ENCODE measurements at regions not wholly inside any gene's neighbourhood (a gene's known extent, or its start where the extent isn't known, plus 50 kb on each side); places are given as distances from the start of the nearest gene placed in this dataset.

DNA sequence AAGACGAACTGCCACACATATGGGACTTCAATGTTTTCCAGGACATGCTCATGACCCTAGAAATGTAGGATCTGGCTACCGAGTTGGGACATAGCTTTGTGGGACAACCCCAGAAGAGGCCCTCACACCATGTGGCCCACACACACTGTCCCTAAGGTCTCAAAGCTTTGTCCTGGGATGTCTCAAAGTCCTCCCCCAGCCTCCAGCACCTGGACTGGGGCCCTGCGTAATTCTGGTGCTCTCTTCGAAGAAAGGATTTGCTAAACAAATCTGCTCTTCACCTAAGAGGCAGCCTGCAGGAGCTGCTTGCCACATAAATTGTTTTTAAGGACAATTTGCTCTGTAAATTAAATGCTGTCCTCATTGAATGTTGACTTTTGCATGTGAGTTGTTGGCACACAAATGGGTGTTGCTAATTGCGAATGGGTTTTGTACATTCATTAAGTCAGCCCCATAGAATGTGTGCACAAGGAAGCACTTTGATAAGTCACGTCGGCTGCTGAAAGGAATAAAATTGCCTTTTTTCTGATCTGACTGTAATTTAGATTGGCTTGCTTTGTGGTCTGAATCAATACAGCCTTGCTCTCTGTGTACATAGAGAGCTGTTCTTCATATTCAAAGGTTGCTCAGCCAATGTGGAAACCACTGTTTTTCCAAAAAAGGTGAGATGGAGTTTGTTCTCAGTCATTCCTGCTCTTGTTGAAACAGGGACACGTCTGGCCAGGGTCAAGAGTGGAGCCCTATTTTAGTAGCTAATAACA, 161.6 kb upstream of the PWP1 start (continued):
- TF ChIP-seq, protein P1, sequence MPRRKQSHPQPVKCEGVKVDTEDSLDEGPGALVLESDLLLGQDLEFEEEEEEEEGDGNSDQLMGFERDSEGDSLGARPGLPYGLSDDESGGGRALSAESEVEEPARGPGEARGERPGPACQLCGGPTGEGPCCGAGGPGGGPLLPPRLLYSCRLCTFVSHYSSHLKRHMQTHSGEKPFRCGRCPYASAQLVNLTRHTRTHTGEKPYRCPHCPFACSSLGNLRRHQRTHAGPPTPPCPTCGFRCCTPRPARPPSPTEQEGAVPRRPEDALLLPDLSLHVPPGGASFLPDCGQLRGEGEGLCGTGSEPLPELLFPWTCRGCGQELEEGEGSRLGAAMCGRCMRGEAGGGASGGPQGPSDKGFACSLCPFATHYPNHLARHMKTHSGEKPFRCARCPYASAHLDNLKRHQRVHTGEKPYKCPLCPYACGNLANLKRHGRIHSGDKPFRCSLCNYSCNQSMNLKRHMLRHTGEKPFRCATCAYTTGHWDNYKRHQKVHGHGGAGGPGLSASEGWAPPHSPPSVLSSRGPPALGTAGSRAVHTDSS (CRISPR knock-in tag; conservative IDR thresholded peaks at IDR 0.05): no peak
- TF ChIP-seq ZNF263 (CRISPR knock-in tag; IDR thresholded peaks at IDR 0.05) (no peak), ZNF777 (CRISPR knock-in tag; IDR thresholded peaks at IDR 0.05) (no peak), ZMYM2 (CRISPR knock-in tag; IDR thresholded peaks at IDR 0.05) (no peak), ARNTL (CRISPR knock-in tag; IDR thresholded peaks at IDR 0.05) (no peak), FOXC1 (CRISPR knock-in tag; IDR thresholded peaks at IDR 0.05; ENCODE audit: borderline replicate concordance) (no peak)
- TF ChIP-seq, protein P2, sequence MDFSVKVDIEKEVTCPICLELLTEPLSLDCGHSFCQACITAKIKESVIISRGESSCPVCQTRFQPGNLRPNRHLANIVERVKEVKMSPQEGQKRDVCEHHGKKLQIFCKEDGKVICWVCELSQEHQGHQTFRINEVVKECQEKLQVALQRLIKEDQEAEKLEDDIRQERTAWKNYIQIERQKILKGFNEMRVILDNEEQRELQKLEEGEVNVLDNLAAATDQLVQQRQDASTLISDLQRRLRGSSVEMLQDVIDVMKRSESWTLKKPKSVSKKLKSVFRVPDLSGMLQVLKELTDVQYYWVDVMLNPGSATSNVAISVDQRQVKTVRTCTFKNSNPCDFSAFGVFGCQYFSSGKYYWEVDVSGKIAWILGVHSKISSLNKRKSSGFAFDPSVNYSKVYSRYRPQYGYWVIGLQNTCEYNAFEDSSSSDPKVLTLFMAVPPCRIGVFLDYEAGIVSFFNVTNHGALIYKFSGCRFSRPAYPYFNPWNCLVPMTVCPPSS (IDR thresholded peaks at IDR 0.05): no peak
- TF ChIP-seq, protein P3, sequence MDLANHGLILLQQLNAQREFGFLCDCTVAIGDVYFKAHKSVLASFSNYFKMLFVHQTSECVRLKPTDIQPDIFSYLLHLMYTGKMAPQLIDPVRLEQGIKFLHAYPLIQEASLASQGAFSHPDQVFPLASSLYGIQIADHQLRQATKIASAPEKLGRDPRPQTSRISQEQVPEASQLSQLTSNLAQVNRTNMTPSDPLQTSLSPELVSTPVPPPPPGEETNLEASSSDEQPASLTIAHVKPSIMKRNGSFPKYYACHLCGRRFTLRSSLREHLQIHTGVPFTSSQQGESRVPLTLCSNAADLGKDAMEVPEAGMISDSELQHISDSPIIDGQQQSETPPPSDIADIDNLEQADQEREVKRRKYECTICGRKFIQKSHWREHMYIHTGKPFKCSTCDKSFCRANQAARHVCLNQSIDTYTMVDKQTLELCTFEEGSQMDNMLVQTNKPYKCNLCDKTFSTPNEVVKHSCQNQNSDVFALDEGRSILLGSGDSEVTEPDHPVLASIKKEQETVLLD (CRISPR knock-in tag; IDR thresholded peaks at IDR 0.05; ENCODE audit: low read depth): no peak
- TF ChIP-seq, protein P4, sequence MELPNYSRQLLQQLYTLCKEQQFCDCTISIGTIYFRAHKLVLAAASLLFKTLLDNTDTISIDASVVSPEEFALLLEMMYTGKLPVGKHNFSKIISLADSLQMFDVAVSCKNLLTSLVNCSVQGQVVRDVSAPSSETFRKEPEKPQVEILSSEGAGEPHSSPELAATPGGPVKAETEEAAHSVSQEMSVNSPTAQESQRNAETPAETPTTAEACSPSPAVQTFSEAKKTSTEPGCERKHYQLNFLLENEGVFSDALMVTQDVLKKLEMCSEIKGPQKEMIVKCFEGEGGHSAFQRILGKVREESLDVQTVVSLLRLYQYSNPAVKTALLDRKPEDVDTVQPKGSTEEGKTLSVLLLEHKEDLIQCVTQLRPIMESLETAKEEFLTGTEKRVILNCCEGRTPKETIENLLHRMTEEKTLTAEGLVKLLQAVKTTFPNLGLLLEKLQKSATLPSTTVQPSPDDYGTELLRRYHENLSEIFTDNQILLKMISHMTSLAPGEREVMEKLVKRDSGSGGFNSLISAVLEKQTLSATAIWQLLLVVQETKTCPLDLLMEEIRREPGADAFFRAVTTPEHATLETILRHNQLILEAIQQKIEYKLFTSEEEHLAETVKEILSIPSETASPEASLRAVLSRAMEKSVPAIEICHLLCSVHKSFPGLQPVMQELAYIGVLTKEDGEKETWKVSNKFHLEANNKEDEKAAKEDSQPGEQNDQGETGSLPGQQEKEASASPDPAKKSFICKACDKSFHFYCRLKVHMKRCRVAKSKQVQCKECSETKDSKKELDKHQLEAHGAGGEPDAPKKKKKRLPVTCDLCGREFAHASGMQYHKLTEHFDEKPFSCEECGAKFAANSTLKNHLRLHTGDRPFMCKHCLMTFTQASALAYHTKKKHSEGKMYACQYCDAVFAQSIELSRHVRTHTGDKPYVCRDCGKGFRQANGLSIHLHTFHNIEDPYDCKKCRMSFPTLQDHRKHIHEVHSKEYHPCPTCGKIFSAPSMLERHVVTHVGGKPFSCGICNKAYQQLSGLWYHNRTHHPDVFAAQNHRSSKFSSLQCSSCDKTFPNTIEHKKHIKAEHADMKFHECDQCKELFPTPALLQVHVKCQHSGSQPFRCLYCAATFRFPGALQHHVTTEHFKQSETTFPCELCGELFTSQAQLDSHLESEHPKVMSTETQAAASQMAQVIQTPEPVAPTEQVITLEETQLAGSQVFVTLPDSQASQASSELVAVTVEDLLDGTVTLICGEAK (IDR thresholded peaks at IDR 0.05): no peak
- TF ChIP-seq, protein P4 (CRISPR knock-in tag; IDR thresholded peaks at IDR 0.05): no peak; the same call in 1 of the 2 replicates
- TF ChIP-seq, protein P5, sequence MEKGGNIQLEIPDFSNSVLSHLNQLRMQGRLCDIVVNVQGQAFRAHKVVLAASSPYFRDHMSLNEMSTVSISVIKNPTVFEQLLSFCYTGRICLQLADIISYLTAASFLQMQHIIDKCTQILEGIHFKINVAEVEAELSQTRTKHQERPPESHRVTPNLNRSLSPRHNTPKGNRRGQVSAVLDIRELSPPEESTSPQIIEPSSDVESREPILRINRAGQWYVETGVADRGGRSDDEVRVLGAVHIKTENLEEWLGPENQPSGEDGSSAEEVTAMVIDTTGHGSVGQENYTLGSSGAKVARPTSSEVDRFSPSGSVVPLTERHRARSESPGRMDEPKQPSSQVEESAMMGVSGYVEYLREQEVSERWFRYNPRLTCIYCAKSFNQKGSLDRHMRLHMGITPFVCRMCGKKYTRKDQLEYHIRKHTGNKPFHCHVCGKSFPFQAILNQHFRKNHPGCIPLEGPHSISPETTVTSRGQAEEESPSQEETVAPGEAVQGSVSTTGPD (CRISPR knock-in tag; IDR thresholded peaks at IDR 0.05): no peak
- TF ChIP-seq, protein P6, sequence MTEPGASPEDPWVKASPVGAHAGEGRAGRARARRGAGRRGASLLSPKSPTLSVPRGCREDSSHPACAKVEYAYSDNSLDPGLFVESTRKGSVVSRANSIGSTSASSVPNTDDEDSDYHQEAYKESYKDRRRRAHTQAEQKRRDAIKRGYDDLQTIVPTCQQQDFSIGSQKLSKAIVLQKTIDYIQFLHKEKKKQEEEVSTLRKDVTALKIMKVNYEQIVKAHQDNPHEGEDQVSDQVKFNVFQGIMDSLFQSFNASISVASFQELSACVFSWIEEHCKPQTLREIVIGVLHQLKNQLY (CRISPR knock-in tag; IDR thresholded peaks at IDR 0.05): no peak
